ENCODE measurements at regions not wholly inside any gene's neighbourhood (a gene's known extent, or its start where the extent isn't known, plus 50 kb on each side); places are given as distances from the start of the nearest gene placed in this dataset.
A peak's percentile ranks its signal among the peaks of the same experiment; 100 is the strongest.

DNA sequence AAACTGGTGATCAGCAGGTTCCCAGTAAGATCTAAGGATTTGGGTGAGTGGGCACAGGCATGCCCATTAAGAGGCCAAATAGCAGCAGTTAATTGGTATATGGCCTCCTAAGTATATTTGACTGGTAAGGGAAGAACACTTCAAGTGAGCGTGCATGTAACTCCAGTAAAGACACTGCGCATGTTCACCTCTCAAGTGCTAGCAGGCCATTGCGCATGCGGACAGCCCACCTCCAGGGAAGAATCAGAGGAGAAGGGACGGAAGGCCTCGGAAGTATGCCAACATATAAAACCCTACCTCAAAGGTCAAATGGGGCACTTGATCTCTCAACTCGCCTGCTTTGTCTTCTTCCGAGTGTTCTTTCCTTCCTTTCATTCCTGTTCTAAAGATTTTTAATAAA lies 118.0 kb downstream of the ARL5B start:
- TF ChIP-seq, protein P1, sequence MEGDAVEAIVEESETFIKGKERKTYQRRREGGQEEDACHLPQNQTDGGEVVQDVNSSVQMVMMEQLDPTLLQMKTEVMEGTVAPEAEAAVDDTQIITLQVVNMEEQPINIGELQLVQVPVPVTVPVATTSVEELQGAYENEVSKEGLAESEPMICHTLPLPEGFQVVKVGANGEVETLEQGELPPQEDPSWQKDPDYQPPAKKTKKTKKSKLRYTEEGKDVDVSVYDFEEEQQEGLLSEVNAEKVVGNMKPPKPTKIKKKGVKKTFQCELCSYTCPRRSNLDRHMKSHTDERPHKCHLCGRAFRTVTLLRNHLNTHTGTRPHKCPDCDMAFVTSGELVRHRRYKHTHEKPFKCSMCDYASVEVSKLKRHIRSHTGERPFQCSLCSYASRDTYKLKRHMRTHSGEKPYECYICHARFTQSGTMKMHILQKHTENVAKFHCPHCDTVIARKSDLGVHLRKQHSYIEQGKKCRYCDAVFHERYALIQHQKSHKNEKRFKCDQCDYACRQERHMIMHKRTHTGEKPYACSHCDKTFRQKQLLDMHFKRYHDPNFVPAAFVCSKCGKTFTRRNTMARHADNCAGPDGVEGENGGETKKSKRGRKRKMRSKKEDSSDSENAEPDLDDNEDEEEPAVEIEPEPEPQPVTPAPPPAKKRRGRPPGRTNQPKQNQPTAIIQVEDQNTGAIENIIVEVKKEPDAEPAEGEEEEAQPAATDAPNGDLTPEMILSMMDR (IDR thresholded peaks at IDR 0.05; ENCODE audit: unreplicated experiment) = no peak
- no peaks in the 10 kb centered on the region for H3K4me1 Mint-ChIP-seq (ENCODE audit: low read depth)
- DNase-seq (ENCODE audit: low spot score, unreplicated experiment) = no peak
- no peaks in the 10 kb centered on the region for H3K27me3 Mint-ChIP-seq
- no peak overlapping the region for H3K27ac Mint-ChIP-seq
- no peak overlapping the region for H3K4me3 Mint-ChIP-seq (ENCODE audit: low read depth)
- no peaks in the 10 kb centered on the region for H3K9me3 Mint-ChIP-seq (ENCODE audit: low read depth)
- no peaks in the 10 kb centered on the region for H3K36me3 Mint-ChIP-seq (ENCODE audit: insufficient read depth)

GRCh38 chr10:18786478-18786877 lies 127.2 kb downstream of the ARL5B start:
- H3K4me1 Mint-ChIP-seq (ENCODE audit: low read depth) = no peaks in the 10 kb centered on the region
- no peaks in the 10 kb centered on the region for H3K27me3 Mint-ChIP-seq
- no peak for DNase-seq (ENCODE audit: low spot score, unreplicated experiment)
- H3K4me3 Mint-ChIP-seq (ENCODE audit: low read depth) = no peak overlapping the region
- no peak overlapping the region for H3K27ac Mint-ChIP-seq
- H3K36me3 Mint-ChIP-seq (ENCODE audit: insufficient read depth) = no peaks in the 10 kb centered on the region
- peaks cover 11% of the 10 kb centered on the region for H3K9me3 Mint-ChIP-seq (ENCODE audit: low read depth)
- TF ChIP-seq, protein P1 (IDR thresholded peaks at IDR 0.05; ENCODE audit: unreplicated experiment) = no peak

DNA sequence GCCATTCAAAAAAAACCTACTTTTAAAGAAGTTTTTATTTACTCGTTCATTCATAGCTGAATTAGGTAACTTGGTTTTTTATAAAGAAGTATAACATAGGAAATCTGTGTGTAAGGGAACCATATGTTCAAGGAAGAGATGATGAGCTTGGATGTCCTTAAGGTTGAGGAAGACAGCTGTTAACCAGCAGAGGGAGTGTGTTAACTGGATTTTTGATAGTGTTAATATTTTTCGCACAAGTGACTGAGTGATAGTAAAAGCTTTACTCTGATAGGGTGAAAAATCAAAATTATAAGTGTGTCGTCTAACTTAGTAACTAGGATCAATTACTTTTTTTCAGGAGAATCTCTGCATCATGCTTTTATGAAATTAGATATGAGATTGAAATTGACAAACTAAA lies 134.7 kb downstream of the ARL5B start:
- no peak overlapping the region for H3K27ac Mint-ChIP-seq
- DNase-seq (ENCODE audit: low spot score, unreplicated experiment) = no peak

GRCh38 chr10:18795549-18795948 lies 136.3 kb downstream of the ARL5B start:
- peaks cover 12% of the 10 kb centered on the region for H3K9me3 Mint-ChIP-seq (ENCODE audit: low read depth)
- no peak overlapping the region for H3K27ac Mint-ChIP-seq
- H3K36me3 Mint-ChIP-seq (ENCODE audit: insufficient read depth) = no peaks in the 10 kb centered on the region
- no peak overlapping the region for H3K4me3 Mint-ChIP-seq (ENCODE audit: low read depth)
- no peaks in the 10 kb centered on the region for H3K27me3 Mint-ChIP-seq
- H3K4me1 Mint-ChIP-seq (ENCODE audit: low read depth) = peaks cover 1% of the 10 kb centered on the region
- no peak for DNase-seq (ENCODE audit: low spot score, unreplicated experiment)
- TF ChIP-seq, protein P1 (IDR thresholded peaks at IDR 0.05; ENCODE audit: unreplicated experiment) = no peak

More for the DNA sequence above, 134.7 kb downstream of the ARL5B start:
- Mint-ChIP-seq H3K36me3 (ENCODE audit: insufficient read depth) (no peaks in the 10 kb centered on the region), H3K4me1 (ENCODE audit: low read depth) (peaks cover 1% of the 10 kb centered on the region), H3K4me3 (ENCODE audit: low read depth) (no peak overlapping the region), H3K27me3 (no peaks in the 10 kb centered on the region), H3K9me3 (ENCODE audit: low read depth) (peaks cover 16% of the 10 kb centered on the region)
- TF ChIP-seq, protein P1 (IDR thresholded peaks at IDR 0.05; ENCODE audit: unreplicated experiment) = peak; percentile 47

DNA sequence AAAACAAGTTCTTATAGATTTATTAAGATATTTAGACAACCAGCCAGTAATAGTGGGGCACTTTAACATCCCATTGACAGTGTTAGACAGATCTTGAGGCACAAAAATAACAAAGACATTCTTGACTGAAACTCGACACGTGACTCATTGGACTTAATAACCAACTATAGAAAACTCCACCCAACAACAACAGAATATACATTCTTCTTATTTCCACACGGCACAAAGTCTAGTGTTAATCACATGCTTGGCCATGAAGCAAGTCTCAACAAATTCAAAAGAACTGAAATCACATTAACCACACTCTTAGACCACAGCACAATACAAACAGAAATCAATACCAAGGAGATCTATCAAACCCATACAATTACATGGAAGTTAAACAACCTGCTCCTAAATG lies 138.1 kb downstream of the ARL5B start:
- Mint-ChIP-seq H3K27ac (no peak overlapping the region), H3K9me3 (ENCODE audit: low read depth) (peaks cover 12% of the 10 kb centered on the region), H3K36me3 (ENCODE audit: insufficient read depth) (no peaks in the 10 kb centered on the region), H3K27me3 (no peaks in the 10 kb centered on the region), H3K4me3 (ENCODE audit: low read depth) (no peak overlapping the region), H3K4me1 (ENCODE audit: low read depth) (peaks cover 1% of the 10 kb centered on the region)
- TF ChIP-seq, protein P1 (IDR thresholded peaks at IDR 0.05; ENCODE audit: unreplicated experiment) = no peak
- DNase-seq (ENCODE audit: low spot score, unreplicated experiment) = no peak
